ENCODE measurements at regions not wholly inside any gene's neighbourhood (a gene's known extent, or its start where the extent isn't known, plus 50 kb on each side); places are given as distances from the start of the nearest gene placed in this dataset.

GRCh38 chr1:240030236-240030635 is 61.4 kb upstream of the FMN2 start:
- no peaks in the 10 kb centered on the region for H3K36me3 ChIP-seq (ENCODE audit: control insufficient read depth, insufficient read depth, low read length)
- H3K79me2 ChIP-seq (ENCODE audit: control insufficient read depth, insufficient read depth, low read length), result no peaks in the 10 kb centered on the region
- no peak overlapping the region for H3K4me3 ChIP-seq
- H4K20me1 ChIP-seq (replicated peaks; ENCODE audit: control insufficient read depth, insufficient read depth, low read length), result no peaks in the 10 kb centered on the region
- no peak overlapping the region for H3K27ac ChIP-seq (ENCODE audit: extremely low read depth, low read depth, low read length)
- no peak overlapping the region for H3K4me2 ChIP-seq (ENCODE audit: insufficient read depth, low read length)
- no peaks in the 10 kb centered on the region for H3K4me1 ChIP-seq (replicated peaks in 1 of 2; ENCODE audit: control insufficient read depth in 2 of 2, insufficient read depth in 2 of 2, low read length in 2 of 2)
- ChIA-PET CTCF (ENCODE audit: low intra/inter-chr PET ratio) (no interaction called here), POLR2A (no interaction called here)
- WGBS (ENCODE audit: insufficient coverage, low coverage, missing lambda C conversion rate), result 0% methylated on average over 5 of the region's 5 CpGs
- no TSS peak for BruUV-seq (replicated peaks)
- DNase-seq (ENCODE audit: extremely low read depth in 1 of 4, low spot score in 3 of 4) (no peak), FAIRE-seq (no peak), ATAC-seq (no peak)
- in situ Hi-C loops (cut with MboI), result no loop called here
- H2AFZ ChIP-seq (ENCODE audit: low read depth, low read length), result no peak overlapping the region
- H3K9ac ChIP-seq (ENCODE audit: insufficient read depth in 1 of 2, low read depth in 2 of 2, low read length in 2 of 2), result no peak overlapping the region
- no peaks in the 10 kb centered on the region for H3K9me3 ChIP-seq (replicated peaks; ENCODE audit: control insufficient read depth, insufficient read depth, low read depth, low read length)
- no peaks in the 10 kb centered on the region for H3K27me3 ChIP-seq (ENCODE audit: control insufficient read depth in 2 of 2, insufficient read depth in 2 of 2, low read length in 2 of 2)
- no peaks in the 10 kb centered on the region for H3K9me1 ChIP-seq (ENCODE audit: control insufficient read depth, insufficient read depth, low read length)
- intact Hi-C loops (cut with micrococcal nuclease), result no loop called here
- TF ChIP-seq GATA2 (CRISPR knock-in tag; IDR thresholded peaks at IDR 0.05) (no peak), NFYB (IDR thresholded peaks at IDR 0.05; ENCODE audit: extremely low read depth, insufficient read length) (no peak), TRIM24 (IDR thresholded peaks at IDR 0.05) (no peak), HINFP (tag; conservative IDR thresholded peaks at IDR 0.05; ENCODE audit: low read depth) (no peak), NCOA6 (IDR thresholded peaks at IDR 0.05) (no peak)

- Histone ChIP-seq H3K4me1 (replicated peaks in 1 of 2; ENCODE audit: control insufficient read depth in 2 of 2, insufficient read depth in 2 of 2, low read length in 2 of 2) (no peaks in the 10 kb centered on the region), H3K27ac (ENCODE audit: extremely low read depth, low read depth, low read length) (no peak overlapping the region), H3K9ac (ENCODE audit: insufficient read depth in 1 of 2, low read depth in 2 of 2, low read length in 2 of 2) (no peak overlapping the region), H3K79me2 (ENCODE audit: control insufficient read depth, insufficient read depth, low read length) (no peaks in the 10 kb centered on the region), H2AFZ (ENCODE audit: low read depth, low read length) (no peak overlapping the region), H3K9me1 (ENCODE audit: control insufficient read depth, insufficient read depth, low read length) (no peaks in the 10 kb centered on the region), H4K20me1 (replicated peaks; ENCODE audit: control insufficient read depth, insufficient read depth, low read length) (no peaks in the 10 kb centered on the region), H3K4me3 (no peak overlapping the region), H3K36me3 (ENCODE audit: control insufficient read depth, insufficient read depth, low read length) (no peaks in the 10 kb centered on the region), H3K9me3 (replicated peaks; ENCODE audit: control insufficient read depth, insufficient read depth, low read depth, low read length) (no peaks in the 10 kb centered on the region), H3K4me2 (ENCODE audit: insufficient read depth, low read length) (no peak overlapping the region), H3K27me3 (ENCODE audit: control insufficient read depth in 2 of 2, insufficient read depth in 2 of 2, low read length in 2 of 2) (no peaks in the 10 kb centered on the region)
- BruUV-seq (replicated peaks), result no TSS peak
- ChIA-PET CTCF (ENCODE audit: low intra/inter-chr PET ratio) (no interaction called here), POLR2A (no interaction called here)
- no peak for FAIRE-seq
- WGBS (ENCODE audit: insufficient coverage, low coverage, missing lambda C conversion rate), result 5% methylated on average over 5 of the region's 5 CpGs
- intact Hi-C loops (cut with micrococcal nuclease), result no loop called here
- DNase-seq (ENCODE audit: extremely low read depth in 1 of 4, low spot score in 3 of 4), result no peak
- in situ Hi-C loops (cut with MboI), result no loop called here
- no peak for ATAC-seq
- TF ChIP-seq TBP (optimal IDR thresholded peaks at IDR 0.05; ENCODE audit: low read depth, low read length) (no peak), SMARCE1 (IDR thresholded peaks at IDR 0.05) (no peak), ZBED1 (IDR thresholded peaks at IDR 0.05) (no peak), SMAD3 (CRISPR knock-in tag; conservative IDR thresholded peaks at IDR 0.05) (no peak), DPF2 (IDR thresholded peaks at IDR 0.05) (no peak), NR2C1 (IDR thresholded peaks at IDR 0.05) (no peak), NR2C1 (tag; IDR thresholded peaks at IDR 0.05) (no peak), KLF13 (tag; IDR thresholded peaks at IDR 0.05; ENCODE audit: borderline replicate concordance, low read depth) (no peak), EWSR1 (IDR thresholded peaks at IDR 0.05; ENCODE audit: borderline replicate concordance, low read depth, partially characterized antibody) (no peak), CXXC5 (CRISPR knock-in tag; IDR thresholded peaks at IDR 0.05) (no peak)
These were observed 60.7 kb upstream of the FMN2 start for GRCh38 chr1:240031009-240031408.

Data from K562 (cell line).